COLO668 (cell line): ENCODE measurements at regions not wholly inside any gene's neighbourhood (a gene's known extent, or its start where the extent isn't known, plus 50 kb on each side); places are given as distances from the start of the nearest gene placed in this dataset.

Experiments used
- DNase-seq: peaks from one replicate; lab custom pipeline; 2025; ENCODE audit not compliant: unreplicated experiment; lab: John Stamatoyannopoulos, UW

DNA sequence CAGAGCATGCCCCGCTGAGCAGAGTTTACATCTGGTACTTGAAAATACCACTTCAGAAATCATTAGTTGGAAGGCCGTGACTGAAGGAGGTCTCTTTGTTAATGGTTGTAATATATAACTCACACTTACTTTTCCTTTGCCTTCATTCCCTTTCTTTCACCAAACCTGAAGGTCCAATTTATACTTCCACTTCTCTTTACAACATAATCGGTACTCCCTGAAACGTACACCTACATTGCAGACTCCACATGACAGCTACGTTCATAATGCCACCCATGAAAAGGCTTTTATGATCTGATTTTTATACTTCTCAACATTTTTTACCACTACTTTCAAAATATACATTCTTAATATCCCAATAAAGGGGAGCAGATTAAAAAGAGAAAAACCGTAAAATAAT lies 298.7 kb downstream of the C4orf33 start:
- no peak for DNase-seq

DNA sequence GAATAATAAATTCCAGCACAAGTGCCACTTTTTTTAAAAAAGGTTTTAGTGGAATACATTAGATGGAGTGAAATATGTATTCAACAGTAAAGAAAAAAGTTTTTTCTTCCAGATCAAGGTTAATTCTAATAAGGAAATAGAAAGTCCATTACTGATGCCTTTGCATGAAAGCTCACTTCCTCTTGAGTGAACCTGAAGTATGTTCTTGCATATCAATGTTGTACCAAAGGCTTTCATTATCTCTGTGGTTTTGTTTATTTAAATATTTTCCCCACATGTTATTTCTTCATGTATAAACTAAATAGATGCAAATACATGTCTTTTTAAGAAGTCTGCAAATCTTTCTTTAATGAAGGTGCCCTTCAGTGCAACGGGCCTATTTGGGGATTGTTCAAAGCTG lies 307.9 kb downstream of the C4orf33 start:
- DNase-seq, result no peak

DNA sequence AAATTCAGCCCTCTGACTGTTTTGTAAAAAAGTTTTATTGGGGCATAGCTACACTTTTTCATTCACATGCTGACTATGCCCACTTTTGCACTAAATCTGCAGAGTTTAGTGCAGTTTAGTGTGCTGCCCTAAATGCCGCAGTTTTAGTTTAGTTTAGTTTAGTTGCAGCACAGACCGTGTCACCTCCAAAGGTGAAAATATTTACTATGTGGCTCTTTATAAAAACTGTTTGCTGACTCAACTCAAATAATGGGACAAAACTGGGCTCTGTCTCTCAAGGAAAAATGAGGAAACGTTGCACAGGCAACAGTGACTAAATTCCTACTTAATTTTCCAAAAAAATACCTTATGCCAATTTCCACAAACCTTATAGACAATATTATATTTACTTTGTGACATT lies 314.2 kb downstream of the C4orf33 start:
- no peak for DNase-seq

DNA sequence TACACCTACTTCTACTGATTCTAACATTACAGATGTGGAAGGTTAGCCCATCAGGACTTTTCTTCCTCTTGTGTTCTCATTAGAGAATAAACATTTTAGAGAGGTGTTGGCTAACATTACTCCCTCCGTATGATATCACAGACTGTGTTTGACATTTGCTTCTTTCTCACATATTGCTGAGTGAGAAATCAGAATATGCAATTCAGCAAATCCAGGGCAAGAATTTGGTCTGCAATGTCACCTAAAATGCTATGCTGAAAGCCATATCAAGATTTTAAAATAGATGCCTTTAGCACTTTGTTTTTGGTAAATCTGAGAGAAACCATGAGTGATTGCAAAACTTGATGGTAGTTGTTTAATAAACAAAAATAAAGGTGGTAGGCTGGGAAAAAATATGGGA lies 319.1 kb downstream of the C4orf33 start:
- no peak for DNase-seq

DNA sequence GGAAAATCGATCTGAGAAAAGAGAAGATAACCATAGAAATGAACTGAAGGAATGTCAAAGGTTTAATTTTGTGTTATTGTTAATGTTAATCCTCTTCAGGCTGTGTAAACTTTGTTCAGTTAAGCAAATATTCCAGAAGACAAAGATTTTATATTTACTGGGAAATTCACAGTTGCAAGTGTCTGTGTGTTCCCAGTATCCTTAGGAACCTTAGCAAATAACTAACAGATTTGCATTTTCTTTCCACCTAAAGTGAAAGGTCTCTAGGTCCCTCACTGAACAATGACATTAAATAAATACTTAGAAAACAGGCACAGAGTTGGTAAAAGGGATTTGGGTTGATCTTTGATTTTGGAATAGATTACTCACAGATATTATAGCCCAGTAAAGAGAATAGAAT lies 324.7 kb downstream of the C4orf33 start:
- no peak for DNase-seq

DNA sequence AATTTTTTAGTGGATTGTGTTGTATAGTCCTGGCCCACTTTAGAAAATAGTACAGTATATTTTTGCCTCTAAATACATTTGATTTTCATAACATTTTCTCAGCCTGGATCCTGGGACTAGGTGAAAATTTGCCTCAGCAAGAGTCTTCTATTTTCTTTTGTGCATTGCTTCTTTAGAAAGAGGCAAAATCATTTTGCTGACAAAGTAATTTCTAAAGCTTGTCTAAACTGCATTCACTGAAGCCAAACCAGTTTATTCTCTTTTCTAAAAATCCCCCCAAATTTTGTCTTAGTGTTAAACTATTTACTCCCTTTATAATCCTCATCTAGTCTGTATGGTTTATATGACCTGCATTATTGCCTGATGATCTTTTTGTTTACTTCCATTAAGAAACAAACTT lies 326.3 kb downstream of the C4orf33 start:
- DNase-seq, result no peak

DNA sequence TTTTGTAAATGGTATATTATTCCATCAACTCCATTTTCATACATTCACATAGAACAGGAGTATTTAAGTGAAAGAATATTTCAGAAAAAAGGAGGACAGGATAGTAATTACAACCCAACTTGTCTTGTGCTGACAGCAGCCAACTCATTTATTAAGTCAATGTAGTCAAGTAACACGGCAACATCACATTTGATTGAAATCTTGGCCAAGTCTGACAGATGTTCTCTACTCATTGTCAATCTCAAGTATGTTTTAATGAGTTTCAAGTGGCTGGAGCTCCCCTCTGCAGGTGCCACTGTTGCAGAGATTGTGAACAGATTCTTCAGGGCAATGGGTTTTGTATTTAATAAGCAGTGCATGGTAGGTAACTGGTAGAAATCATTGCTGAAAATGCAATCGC lies 332.5 kb downstream of the C4orf33 start:
- no peak for DNase-seq

DNA sequence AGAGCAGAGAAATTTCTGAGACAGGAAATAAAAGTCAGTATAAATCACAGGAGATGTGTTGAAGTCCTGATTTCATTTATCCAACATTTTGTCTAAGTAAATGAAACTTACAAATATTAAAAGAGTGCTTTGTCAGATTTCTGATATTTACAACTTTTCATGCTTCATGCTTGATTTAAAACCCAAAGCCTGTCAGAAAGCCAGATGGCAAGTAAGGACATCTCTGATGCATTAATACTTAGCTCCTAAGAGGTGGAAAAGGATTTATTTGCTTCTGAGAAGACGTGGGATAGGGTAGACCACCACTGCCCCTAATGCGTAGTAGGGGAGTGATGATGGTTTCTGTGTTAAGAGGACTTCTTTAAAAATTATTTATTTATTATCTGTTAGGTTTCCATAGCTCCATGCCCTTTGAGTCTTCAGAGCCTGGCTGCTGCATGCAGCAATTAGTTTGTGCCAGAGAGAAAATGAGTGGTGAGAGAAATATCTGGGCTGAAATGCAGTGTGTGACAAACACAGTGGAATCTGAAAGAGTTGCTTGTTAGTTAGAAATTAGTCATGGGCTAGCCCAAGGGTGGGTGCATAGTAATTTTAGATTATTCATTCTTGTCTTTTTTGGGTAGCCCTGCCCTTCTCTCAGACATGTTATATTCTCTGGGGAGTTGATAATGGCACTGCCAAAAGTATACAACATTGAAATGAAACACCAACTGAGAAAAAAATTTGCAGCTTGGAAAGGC lies 333.8 kb downstream of the C4orf33 start:
- DNase-seq, result no peak

DNA sequence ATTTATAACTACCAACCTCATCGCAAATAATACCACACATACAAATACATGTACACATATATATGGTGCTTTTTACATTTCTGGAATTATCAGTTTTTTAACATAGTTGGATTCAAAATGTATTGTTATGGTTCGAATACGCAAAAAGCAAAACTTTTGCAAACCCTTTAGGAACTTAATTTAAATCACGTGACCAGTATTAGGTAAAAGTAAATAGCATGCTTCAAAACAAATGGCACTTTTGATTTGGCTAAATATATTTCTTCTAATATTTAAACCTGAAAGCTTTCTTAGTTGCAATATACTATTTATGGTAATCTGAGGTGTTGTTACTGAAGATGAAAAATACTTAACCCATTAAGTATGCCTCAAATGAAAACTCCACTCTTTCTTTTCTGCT lies 341.4 kb downstream of the C4orf33 start:
- DNase-seq, result no peak

DNA sequence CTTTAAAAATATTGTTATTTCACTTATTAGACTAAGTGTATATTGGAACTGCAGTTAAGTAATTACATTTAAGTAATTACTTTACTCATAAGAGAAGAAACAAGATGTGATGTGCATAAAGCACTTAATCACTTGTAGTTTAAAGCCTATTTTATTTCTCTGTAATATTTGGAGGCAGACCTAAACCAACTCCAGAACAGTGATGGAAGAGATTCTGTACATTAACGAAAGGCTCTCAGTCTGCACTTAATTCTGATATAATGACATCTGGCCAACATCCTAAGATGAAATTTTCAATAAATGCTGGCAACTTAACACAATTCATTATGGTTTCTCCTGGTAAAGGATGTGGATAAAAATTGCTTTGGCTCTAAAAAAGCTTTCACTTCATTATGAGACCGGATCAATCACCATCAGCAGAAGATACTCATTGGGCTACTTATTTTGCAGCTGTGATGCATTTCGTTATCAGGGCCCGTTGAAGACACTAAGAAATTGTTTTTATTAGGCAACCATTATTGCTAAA lies 342.6 kb downstream of the C4orf33 start:
- no peak for DNase-seq

DNA sequence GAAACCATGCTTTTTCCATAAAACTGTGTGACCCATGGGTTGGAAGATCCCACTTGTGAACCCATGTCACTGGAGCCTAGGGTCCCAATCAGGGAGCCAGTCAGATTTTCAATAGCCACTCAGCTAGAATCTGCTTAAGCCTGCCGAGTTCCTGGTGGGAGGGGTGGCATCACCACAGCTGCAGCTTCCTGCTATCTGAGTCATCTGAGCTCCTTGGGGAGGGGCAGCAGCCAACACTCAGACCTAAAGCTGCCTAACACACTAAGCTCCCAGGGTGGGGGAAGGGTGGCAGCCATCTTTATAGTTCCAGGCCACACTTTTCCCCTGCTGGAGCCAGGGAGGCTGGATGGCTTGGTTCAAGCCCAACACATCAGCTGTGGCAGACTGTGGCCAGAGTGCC lies 350.1 kb downstream of the C4orf33 start:
- no peak for DNase-seq

DNA sequence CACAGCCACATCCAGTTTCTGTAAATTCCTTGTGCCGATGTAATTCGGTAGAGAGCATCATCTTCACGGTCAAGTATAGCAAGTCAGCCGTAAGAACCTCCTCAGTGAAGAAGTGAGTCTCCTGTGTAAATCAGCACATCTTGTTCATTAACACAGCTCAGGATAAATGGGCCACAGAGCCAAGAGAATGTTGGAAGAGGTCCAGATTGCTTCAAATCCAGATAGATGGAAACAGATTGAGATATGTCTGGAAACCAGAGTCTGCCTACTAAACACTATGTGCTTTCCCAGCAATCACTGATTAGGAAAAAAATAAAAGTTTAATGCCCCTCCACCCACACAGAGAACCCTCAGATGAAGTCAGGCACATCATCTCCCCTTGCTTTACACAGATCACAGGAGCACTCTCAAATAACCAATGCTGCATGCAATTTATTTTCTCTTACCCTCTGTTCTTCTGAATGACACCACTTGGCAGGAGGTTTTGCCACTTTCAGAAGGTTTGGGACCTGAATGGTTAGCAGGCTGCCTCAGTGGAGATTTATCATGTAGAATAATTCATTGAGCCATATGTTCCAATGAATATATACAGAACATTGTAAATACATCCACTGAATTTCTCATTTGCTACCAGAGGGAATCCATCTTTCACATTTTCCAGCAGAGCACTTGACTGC lies 357.7 kb downstream of the C4orf33 start:
- no peak for DNase-seq

DNA sequence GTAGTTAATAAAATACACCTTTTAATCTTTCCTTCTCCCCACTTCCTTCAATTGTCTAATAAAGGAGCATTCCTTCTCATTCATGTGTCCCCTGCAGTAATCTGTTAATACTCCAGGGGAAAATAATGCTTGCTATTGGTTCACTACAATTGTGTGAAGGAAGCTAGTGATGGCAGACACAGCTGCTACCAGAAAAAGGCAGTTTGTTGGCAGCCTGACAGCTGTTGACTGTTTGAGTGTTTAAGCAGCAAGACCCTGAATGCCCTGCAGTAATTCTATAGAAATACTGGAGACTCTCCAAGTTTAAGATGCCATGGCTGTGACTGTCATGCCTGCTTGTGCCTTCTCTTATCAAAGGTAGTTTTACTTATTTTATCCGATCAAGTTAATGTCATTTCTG lies 359.5 kb downstream of the C4orf33 start:
- no peak for DNase-seq

DNA sequence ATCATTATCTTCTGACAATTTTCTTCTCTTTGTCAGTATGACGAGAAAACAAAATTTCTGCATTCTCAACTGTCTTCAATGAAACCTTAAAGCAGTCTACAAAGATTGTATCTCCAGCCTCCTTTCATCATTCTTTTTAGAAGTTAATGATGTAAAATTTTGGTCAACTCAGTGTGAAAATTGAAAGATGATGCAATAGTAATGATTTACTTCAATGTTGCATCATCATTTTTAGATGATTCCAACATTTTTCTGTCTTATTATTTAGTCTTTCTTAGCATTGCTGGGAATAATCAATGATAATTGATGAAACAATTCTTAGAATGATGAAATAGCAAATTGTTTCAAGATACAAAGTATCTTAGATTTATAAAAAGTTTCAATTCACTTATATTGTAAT lies 372.7 kb downstream of the C4orf33 start:
- no peak for DNase-seq

DNA sequence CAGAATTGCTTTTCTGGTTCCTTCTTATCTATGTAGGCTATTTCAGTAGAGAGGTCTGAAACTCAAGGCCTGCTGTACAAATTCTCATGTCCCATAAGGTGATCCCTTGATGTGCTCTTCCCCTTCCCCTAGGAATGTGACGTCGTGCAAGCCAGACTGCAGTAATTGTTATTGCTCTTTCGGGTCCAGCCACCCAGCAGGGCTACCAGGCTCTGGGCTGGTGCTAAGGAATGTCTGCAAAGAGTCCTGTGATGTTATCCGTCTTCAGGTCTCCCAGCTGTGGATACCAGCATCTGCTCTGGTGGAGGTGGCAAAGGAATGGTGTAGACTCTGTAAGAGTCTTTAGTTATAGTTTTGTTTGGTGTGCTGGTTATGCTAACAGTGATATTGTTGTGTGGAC lies 378.7 kb downstream of the C4orf33 start:
- DNase-seq, result no peak

DNA sequence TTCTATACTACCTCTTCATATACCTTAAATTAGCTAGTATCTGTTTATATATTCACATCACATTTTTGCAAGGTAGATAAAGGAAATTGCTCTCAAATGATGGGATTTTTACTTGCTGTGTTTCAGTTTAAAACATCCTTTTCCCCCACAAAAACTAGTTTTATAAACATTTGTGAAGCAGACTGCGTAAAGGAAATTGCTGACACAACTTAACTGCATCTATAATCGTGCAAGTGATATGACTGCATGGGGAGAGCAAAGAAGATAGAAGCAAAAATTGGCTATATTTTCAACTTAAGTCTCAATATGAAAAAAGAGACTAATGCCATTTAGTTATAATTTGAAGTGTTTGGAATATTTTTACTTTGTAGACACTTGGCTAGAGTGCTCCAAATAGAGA lies 385.2 kb downstream of the C4orf33 start:
- no peak for DNase-seq

DNA sequence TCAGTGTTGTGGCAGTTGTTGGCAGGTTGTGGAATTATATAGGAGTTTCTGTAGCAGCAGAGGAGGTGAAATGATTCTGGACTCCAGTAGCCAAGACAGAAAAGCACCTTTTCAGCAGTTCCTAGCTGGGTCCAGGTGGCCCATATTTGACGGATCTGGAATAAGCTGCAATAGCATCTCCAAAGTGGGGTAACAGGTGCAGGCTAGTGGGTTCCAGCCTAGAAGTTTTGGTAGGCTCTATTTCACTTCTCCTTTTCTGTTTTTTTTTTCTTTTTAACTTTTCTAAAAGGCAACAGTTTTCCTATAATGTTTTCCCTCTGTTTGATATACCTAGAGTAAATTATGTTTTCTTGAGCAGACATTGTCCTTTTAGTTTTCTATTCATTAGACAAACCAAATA lies 392.5 kb downstream of the C4orf33 start:
- no peak for DNase-seq

DNA sequence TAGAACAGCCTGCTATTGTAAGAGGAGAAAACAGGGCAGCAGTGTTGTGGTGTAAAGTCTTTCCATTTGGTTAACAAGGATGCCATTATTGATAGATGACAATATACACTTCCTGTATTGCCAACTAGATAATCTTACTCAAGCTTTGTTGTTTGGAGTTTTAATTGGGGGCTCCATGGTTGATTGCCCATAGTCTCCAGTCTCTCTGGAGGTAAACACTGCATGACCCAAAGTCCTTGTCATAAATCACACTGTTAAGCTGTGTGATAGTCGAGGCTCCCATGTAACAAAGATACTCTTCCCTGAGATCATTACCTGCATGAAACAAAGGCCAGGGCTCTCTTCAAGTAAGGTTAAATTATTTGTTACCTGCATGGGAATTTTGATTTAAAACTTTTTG lies 394.6 kb downstream of the C4orf33 start:
- no peak for DNase-seq

DNA sequence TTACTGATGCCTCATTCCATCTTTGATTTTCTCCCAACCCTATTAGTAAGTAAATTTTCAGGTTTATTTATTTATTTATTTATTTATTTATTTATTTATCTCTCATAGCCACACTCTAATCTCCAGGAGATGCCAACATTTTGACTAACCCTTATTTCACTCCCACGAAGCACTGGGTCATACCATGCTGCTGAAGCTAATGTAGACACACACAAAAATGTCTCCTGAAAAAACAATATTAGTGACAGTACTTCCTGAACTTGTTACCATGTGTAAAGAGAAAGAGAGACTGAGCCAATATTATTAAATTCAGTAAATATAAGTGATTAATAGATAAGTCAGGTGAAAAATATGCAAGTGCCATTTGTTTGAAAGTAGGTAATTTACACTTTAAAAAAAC lies 402.7 kb downstream of the C4orf33 start:
- no peak for DNase-seq

DNA sequence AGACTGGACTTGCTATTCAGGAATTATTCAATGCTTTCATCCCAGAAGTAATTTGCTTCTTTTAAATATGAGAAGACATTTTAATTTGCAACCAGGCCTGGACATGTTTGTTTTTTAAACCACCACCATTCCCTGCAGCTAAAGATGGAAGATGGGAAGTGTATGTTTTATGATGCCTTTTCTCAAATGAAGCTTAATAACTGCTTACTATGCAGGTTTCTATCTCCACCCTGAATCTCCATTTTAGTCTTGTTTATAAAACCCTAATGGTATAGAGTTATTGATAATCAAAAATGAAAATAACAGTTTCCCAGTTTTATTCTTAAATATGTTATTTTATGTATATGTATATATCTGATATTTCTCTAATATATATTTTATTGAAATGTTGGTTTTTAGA lies 418.9 kb downstream of the C4orf33 start:
- DNase-seq, result no peak

DNA sequence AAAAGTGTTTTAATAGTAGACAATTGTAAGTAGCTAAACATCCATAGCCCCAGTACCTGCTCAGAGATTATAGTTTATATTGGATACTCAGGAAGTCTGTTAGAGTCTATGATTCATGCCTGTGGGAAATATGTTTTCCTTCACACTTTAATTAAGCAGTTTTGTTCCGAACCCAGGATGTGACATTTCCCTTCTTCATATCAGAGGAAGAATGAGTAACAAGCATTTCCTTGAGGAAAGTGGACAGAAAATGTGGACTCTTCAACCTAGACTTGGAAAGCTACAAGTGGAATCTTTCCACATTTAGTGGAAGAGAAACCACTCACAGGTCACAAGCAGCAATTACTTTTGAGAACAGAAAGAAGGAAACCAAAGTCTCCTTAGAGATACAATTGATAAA lies 419.4 kb downstream of the C4orf33 start:
- DNase-seq, result no peak

DNA sequence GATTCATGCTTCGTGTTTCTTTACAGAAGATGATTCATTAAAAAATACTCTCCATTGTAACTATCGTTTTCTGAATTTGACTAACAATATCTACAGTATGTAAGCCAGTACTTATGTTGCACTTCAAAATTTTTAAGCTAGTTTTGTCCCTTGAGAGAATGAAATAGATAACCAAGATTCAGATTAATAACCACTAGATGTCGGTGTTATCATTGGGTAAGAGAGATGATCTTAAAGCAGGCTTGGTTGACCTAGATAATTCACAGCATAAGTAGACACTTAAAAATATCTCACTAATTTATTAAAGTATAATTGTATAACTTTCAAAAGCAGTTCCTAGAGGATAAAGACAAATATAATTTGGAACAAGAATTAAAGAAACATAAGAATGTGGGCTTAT lies 430.9 kb downstream of the C4orf33 start:
- no peak for DNase-seq

DNA sequence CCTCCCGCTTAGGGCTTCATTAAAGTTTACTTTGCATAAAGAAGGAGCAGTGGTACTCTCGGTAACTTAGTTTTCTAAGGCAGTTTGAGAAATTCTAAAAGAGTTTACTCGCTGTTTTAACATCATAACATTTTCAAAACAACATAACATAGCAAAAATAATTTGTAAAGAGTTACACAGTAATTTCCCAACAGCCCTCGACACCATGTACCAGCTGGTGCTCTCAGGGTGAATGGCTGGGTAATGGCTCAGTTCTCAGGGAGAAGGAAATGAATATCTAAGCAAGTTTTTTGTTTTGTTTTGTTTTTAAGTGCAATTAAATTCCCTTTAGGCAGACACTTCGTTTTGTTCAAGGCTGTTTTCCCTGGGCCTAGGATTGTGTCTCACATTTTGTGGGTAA lies 435.3 kb downstream of the C4orf33 start:
- DNase-seq, result no peak
